H1 (cell line): ENCODE measurements at regions not wholly inside any gene's neighbourhood (a gene's known extent, or its start where the extent isn't known, plus 50 kb on each side); places are given as distances from the start of the nearest gene placed in this dataset.

Experiments
- EZH2 ChIP-seq: fragments of 200-600 bp; sonication (generic); IDR thresholded peaks from 2 replicates; pipeline ENCODE4 v1.7.1; 2012; ENCODE audit warnings: low read depth, mild to moderate bottlenecking, moderate library complexity, low read length, inconsistent platforms; ENCODE audit not compliant: severe bottlenecking
- FOSL1 ChIP-seq: IDR thresholded peaks from 2 replicates; pipeline ENCODE4 v1.6.1; 2011; ENCODE audit warnings: mild to moderate bottlenecking, low read depth, low read length, moderate library complexity; ENCODE audit not compliant: insufficient read depth
- MAX ChIP-seq: IDR thresholded peaks from 2 replicates; pipeline ENCODE4 v1.6.1; 2012; ENCODE audit warnings: inconsistent platforms

DNA sequence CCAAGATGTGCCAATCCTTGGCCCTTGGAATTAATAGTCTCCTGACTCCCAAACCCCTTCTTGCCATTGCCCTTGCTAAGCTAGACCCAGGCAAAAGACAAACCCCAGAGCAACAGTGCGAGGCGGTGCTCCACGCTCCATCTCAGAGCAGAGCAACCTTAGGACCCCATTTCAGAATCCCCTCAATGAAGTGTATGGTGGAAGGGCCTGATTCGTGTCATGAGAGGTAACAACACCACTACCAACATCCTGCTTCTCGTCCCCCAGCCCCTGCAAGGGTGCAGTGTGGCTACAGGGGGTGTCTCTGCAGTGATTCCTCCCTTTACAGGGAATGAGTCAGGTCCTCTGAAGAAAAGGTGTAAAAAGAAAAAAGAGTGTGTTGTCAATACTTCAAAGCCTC is 103.9 kb upstream of the IRF2BP2 start (continued):
- TF ChIP-seq MAX: no peak
- TF ChIP-seq FOSL1: no peak
- TF ChIP-seq EZH2: no peak
